Stimulated activated CD8-positive, alpha-beta memory T cell treated with anti-CD3 and anti-CD28 coated beads, Interleukin-7, amount 100 ng/mL, for 24 hours (primary cell): ENCODE measurements at regions not wholly inside any gene's neighbourhood (a gene's known extent, or its start where the extent isn't known, plus 50 kb on each side); places are given as distances from the start of the nearest gene placed in this dataset.
"Not testable (repeated sequence)": the region's sequence is repeated elsewhere in the genome, so short reads cannot be mapped to it uniquely, and the experiment has no call there.

Experiments used
- DNase-seq: peaks from one replicate; pipeline ENCODE4 v3.0.0-alpha.2; 2020; ENCODE audit warnings: low read depth

DNA sequence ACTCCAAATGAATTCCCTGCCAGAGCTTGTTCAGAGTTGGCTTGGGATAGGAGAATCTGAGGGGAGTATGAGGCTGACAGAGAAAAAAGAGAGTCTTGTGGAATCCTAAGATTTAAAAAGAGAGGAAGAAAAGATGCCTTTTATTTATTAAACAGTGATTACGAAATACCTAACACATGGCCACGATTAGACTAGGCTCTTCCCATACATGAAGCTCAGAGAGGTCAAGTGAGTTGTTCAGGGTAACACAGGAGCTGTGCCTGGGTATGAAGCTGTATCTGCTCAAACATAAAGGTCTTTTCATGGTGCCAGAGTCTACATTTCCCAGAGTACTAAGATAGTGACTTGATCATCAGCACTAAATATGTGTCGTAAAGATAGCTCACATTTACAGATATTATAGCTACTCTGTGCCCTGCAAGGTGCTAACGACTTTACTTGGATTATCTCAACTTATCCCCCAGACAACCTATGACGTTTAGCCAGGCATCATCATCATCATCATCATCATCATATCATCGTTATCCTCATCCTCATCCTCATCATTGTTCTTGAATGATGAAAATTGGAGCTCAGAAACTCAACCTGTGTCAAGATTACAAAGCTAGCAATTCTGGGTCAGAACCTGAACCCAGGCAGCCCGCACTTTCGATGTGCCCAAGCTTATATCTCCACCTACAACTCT, 500.8 kb downstream of the NPIPA7 start:
- no peak for DNase-seq

DNA sequence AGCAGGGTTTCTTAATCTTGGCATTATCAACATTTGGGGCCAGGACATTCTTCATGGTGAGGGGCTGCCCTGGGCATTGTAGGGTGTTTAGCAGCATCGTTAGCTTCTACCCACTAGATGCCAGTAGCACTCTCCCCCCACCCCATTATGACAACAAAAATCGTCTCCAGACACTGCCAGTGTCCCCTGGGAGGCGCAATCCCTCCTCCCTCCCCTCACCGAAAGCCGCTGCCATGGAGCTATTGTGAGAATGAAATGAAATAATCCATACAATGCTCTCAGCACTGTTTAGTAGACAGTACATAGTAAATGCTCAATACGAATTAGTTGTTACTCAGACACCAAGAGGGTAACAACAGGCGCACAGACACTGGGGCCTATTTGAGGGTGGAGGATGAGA, 502.9 kb downstream of the NPIPA7 start:
- no peak for DNase-seq

DNA sequence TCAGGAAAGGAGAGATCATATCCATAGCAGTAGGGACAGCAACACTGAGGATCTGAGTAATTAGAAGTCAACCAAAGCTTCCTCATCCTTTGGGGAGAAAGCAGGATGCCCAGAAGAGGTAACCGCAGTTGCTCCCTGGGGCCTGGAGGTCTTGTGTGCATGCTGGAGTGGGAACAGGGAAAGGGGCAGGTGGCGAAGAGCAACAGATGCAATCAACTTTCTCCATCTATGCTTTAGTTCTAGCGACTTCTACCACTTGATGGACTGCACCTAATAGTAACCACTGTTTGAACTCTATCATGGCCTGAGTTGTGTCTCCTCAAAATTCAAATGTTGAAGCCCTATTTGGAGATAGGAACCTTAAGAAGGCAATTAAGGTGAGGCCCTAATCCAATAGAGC, 503.8 kb downstream of the NPIPA7 start:
- DNase-seq = no peak

DNA sequence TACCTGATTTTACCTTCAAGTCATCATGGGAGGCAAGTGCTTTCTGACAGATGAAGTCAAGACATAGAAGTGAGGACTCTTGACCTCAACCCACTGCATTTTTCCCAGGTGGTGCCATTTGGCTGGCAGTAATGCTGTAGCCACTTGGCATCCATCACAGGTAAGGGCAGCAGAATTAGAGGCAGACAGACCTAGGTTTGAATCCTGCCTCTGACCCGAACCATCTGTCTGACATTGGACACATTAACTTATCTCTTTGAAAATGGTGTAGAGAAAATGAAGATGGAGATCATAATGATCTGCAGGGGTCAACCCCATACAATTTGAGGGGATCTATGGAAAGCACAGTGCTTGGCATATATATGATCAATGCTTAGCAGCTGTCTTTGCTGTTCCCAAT, 505.5 kb downstream of the NPIPA7 start:
- DNase-seq = no peak

DNA sequence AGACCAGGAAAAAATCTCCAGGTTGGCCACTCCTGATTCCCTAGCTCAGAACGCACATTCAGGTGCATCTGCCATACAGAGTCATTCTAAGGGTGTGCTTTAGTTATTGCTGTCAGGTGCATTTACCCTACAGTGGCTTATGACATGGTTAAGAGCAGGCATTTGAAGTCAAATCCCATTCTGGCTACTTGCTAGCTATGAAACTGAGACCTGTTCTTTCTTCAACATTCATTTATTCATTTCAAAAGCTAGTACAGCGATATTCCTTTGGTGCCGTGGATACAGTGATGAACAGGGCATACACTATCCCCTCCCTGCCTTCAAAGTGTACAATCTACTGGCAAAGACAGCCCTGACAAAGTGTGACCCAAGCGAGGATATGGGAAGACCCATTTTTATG, 508.3 kb downstream of the NPIPA7 start:
- no peak for DNase-seq

DNA sequence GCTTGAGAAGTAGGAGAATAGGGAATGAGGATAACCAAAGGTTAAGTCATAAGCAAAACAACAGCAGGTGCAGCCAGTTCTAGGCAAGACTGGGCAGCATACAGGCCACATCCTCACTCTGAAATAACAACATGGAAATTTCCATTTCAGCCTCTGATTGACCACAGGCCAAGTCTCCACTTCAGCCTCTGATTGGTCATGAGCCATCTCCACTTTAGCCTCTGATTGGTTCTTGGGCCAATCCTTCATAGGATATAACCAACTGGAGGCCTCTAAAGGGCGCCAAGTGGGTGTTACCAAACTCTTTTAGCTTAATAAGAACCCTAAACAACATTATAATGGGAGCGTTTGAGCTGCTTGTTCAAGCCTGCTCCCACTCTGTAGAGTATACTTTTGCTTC, 512.0 kb downstream of the NPIPA7 start:
- no peak for DNase-seq

DNA sequence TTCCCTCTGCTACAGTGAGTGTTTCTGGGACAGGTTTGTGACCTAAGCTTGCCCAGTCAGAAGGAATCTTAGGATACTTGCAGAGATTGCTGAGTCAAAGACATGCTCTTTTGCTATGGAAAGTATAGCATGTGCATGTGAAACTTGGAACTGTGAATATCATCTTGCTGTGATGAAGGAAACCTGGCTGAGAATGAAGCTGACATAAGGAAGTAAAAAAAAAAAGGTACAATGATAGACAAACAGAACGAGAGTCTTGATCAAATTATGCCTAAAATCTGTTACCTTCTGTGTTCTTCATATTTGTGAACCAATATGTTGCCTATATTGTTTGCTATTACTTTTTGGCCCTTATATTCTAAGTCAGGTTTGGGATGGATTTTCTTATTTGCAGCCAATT, 525.7 kb downstream of the NPIPA7 start:
- DNase-seq = no peak

DNA sequence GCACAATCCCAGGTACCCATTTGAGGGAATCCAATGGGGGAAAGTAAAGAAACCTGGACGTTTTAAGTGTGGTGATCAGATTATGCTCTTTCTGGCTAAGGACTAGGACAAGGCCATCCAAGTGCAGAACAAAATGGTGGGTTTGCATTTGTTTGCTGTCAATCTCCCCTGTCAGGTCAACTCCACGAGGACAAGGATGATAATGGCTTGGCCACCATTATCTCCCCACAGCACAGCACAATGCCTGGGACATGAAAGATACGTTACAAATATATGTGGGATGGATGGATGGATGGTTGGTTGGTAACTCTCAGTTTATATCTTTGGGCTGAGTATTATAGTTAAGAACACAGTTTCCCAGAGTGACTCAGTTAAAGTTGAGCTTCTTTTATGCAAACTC, 526.9 kb downstream of the NPIPA7 start:
- no peak for DNase-seq

DNA sequence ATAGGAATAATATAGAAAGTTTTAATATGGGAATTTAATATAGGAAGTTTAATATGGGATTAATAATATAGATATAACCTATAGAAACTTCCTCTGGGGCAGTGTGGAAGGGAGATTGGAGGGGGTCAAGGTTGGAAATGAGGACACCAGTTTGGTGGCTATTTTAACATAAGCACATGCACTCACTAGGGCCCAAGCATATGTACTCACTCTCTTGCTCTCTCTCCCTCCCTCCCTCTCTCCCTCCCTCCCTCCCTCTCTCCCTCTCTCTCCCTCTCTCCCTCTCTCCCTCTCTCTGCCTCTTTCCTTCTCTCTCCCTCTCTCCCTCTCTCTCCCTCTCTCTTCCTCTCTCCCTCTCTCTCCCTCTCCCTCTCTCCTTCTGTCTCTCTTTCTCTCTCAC, 528.1 kb downstream of the NPIPA7 start:
- no peak for DNase-seq

DNA sequence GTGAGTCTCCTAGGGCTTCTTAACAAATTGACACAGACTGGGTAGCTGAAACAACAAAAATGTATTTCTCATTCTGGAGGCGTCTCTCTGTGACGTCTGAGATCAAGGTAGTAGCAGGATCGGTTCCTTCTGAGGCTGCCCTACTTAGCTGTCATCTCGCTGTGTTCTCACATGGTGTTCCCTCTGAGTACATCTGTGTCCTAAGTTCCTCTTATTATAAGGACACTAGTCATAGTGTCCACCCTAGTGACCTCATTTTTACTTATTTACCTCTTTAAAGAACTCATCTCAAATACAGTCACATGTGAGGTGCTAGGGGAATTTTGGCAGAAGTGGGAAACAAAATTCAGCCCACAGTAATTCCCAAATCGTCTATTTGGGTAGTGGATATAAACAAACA, 529.1 kb downstream of the NPIPA7 start:
- DNase-seq = no peak

DNA sequence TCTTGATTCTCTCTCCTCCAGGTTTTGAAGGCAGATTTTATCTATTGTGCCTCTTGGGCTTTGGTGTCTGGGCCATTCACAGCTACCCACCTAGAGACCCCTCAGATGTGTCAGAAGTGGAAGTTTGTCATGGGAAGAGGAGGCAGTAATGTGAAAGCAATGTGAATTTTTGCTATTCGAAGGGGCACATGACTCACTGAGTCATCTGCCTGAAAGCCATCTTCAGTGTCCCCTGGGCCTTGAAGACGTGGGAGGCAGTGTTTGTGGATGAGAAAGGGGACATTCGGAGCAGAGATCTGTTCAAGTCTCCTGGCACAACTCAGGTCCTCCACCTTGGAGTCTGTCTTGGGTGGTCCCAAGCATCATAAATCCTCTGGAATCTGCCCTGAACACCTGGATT, 530.2 kb downstream of the NPIPA7 start:
- DNase-seq = no peak

DNA sequence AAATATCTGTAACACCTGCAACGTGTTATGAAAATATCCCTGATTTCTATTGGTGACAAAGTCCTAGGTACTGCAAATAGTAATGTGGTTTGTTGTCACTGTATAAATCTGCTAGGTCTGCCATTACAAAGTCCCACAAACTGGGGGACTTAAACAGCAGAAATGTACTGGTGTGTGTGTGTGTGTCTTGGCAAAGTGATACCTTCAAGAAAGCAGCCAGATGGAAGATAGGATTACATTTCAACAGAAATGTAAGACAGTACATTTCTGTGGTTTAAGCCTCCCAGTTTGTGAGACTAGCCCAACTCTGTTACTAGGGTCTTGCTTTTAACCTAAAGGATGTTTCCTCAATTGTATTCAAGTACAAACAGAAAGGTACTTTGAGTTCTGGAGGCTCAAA, 531.7 kb downstream of the NPIPA7 start:
- no peak for DNase-seq

DNA sequence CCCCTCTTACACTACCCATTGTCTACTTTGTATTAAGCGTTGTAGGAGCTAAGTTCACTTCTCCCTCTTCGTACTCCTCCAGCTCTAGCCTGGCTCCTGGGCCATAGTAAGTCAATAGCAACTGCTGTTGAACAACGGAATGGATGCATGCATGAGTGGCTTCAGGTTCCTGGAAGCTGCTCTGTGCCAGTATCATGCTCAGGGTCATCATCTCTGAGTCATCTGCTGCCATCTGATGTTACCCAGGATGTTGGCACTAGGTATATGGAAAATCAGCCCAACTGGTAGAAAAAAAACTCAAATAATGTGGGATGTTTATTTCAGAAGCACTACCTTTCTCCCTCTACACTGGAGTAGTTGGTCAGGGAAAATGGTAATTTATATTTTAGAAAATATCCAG, 536.8 kb downstream of the NPIPA7 start:
- DNase-seq = no peak

DNA sequence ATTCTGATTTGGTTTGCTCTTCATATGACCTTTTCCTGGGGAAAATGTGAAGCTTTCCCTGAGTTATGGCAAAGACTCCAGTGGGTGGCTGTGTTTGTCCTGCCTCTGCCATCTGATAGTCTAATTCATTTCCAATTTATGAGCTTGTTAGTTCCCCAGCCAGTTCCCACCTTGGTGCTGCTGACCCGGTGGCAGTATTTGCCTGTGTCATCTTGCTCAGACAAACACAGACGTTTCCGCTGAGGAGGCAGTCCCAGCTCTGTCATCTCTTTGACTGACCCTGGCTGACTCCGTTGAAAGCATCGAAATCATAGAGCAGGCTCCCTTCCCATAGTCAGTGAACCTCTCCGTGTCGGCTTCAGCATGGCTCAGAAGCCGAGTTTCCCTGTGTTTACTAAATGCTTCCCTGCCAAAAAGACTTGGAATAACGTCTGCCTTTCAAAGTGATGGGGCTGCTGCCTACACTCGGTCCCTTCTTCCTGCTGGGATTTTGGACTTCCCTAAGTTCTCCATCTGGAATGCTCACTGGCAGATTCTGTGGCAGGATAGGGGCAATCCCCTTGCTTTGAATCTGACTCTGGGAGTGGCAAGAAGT, 538.3 kb downstream of the NPIPA7 start:
- no peak for DNase-seq

DNA sequence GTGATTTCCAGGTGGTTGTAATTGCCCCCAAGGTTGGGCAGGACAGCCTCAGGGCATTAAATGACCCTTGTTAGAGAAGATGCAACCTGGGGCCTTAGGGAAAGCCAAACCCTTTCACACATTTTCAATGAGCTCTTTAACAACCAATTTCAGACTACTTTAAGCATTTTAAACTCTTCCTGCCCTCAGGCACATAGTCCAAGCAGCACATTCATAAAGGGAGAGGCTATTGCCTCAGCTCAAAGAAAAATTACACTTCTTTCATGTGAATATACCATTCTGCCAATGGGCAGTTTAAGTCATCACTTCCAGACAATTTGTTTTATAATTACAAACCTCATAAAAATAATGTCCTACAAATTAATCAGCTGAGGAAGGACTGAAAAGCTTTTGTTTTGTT, 544.5 kb downstream of the NPIPA7 start:
- DNase-seq = no peak

DNA sequence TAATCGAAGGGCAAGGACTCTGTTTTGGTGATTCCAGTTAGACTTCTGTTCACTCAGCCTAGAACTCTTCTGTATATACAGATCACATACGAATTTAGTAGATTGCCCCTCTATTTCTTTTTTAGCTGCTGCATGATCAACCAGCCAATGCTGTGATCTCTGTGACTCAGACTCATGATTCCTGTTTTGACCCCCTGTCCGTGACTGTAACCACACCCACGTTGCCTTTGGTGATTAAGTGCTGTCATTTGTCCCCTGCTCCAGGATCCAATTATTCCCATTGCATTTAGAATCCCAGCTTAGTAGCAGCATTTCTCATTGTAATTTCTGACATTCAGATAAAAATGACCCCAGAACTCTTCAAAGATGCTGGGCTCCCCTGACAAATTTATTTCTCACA, 545.7 kb downstream of the NPIPA7 start:
- DNase-seq = no peak

DNA sequence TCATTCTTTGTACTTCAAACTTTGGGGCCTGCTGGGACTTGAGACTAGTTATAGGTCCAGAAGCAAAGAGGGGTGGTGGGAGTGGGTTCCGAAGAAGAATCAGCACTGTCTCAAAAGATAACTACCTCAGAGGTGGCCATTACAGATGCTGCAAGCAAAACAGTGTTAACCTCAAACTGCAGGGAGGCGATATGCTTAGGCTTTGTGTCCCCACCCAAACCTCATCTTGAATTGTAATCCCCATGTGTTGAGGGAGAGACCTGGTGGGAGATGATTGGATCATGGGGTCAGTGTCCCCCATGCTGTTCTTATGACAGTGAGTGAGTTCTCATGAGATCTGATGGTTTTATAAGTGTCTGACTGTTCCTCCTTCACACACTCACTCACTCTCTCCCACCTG, 545.3 kb downstream of the XYLT1 start:
- DNase-seq = no peak

DNA sequence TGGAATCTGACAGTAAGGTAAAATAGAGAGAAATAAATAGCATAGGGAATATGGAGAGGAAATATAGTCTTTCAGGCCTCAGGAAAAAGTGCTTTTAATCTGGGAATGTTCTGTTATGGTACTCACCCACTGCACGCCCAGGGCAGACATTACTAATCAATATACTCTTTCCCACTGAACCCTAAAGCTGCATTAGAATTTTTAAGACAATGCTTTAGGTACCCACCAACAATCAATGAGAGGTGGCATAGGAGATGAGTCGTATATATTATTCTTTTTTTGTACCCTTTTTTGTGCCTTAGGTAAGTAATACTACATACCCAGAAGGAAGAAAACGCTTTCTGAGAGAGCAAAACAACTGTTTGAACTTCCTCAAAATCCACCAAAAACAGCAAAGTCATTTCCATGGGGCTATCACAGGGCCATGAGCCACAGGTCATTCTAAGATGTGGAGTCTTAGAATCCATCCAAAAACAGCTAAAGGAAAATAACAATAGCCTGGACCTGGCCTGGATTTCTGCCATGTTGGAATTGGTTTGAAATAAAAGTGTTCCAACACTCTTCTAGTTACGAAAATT, 542.1 kb downstream of the XYLT1 start:
- no peak for DNase-seq

DNA sequence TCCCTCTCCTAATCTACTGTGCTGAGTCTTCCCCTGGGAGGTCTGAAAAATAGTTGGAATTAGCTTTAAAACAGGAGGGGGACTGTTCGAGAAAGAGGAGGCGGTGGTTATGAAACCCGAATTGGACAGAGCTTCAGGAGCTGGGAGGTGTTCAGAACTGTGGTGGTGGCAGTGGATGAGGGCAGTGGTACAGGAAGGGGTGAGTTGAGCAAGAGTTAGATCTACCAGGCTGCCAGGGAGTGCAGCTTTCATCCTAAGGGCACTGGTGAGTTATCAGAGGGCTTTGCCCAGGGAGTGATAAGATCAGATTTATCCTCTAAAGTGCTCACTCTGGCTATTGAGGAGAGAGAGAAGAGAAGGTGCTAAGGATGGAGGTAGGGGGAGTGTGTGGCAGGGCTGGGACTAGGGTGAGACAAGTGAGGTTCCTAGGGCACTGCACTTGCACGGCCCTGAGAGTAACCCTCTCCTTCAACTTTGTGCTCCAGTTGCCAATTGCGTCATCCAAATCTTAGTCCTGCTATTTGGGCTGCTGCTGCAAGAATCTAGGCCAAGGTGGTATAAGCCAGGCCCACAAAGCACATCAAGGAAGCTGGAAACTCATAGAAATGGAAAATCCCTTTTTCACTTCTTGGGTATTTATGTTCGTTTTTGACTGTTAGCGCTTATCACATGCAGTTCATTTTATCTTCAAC, 540.3 kb downstream of the XYLT1 start:
- no peak for DNase-seq

DNA sequence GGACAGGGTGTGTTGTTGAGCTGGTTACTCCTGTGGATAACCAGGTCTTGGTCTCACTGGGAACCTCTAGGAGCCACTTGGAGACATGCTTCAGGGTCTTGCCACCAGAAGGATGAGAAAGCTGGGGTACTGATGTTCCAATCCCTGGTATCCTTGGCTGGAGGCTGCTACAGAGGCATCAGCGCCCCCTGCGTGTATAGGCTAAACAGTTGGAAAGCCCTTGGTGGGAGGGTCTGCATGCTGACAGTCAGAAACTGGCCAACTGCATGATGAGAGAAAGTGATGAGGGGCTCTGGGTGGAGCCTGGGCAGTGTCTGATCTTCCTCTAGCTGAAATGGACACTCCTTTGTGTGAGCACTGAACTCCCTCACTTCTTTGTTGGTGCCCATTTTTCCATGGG, 536.9 kb downstream of the XYLT1 start:
- DNase-seq = no peak

DNA sequence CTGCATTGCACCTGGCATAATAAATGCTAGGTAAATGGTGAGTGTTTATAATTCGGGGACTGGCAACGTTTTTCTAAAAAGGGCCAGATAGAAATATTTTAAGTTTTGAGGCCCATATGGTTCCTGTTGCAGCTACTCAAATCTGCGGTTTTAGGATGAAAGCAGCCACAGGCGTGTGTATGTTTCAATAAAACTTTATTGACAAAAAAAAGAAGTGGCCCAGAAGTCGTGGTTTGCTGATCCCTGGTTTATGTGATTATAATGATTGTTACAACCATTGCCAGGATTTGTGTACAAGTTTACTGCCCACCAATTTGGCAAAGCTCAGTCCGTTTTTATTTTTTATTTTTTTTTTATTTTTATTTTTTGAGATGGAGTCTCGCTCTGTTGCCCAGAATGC, 536.1 kb downstream of the XYLT1 start:
- DNase-seq = no peak

DNA sequence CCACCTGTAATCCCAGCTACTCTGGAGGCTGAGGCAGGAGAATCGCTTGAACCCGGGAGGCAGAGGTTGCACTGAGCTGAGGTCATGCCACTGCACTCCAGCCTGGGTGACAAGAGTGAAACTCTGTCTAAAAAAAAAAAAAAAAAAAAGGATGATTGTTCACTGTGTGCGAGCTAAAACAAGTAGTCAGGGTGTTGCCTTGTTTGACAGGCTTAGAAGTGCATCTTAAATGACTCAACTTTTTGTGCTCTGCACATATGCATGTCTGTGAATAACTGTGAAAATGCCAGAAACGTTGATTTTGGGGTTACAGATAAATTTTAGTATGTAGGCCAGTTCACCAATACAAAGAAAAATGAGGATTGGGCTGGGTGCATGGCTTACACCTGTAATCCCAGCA, 534.9 kb downstream of the XYLT1 start:
- not testable (repeated sequence) for DNase-seq

DNA sequence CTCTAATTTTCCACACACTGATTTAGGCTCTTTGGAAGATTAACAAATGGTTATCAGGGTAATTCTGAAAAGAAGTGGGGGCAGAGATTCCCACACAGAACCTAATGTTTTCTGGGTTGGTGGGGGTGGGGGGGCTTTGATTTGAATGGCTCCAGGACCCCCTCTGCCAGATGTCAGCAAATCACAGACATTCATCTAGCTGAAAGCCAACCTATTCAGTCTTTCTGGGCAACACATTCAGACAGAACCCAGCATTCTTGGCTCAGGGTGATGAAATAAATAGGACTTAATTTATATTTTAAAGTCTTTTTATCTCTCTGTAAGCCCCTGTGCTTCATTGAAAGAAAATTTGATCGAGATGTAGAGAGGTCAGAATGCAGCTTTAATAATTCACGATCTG, 533.2 kb downstream of the XYLT1 start:
- DNase-seq = no peak
